HepG2 (cell line): ENCODE measurements at regions not wholly inside any gene's neighbourhood (a gene's known extent, or its start where the extent isn't known, plus 50 kb on each side); places are given as distances from the start of the nearest gene placed in this dataset.
"Not testable (repeated sequence)": the region's sequence is repeated elsewhere in the genome, so short reads cannot be mapped to it uniquely, and the experiment has no call there.

Experiments
- ATAC-seq: fragments of 200-7000 bp; cut with Tn5 transposase; 3 replicates; pipeline ENCODE4 v1.9.1; 2020; ENCODE audit warnings: mild to moderate bottlenecking, moderate library complexity
- BruUV-seq: library from RNA; stranded (reverse); fragments of 400-500 nt; replicated peaks from 2 replicates; lab custom pipeline; 2021; lab: Mats Ljungman, UMichigan
- CTCF ChIA-PET: fragments of 300-600 bp; formaldehyde crosslinking; extraction: SDS; loops from one replicate; lab custom pipeline; 2021; ENCODE audit warnings: low total read pairs, inconsistent platforms, low intra/inter-chr PET ratio; lab: Yijun Ruan, JAX
- POLR2A ChIA-PET: fragments of 350-600 bp; sonication (Branson Sonifier 250); formaldehyde crosslinking; loops from one replicate; lab custom pipeline; 2020; ENCODE audit warnings: antibody characterized with exemption, inconsistent platforms; lab: Yijun Ruan, JAX
- DNase-seq: peaks from one replicate; pipeline ENCODE4 v3.0.0-alpha.2; 2015; ENCODE audit warnings: low spot score
- FAIRE-seq: peaks from 3 replicates; lab custom pipeline; 2011; peaks lifted over from hg19 to GRCh38; lab: Jason Lieb, UNC
- H2AFZ ChIP-seq: one replicate; pipeline ENCODE4 v1.6.1; 2011; ENCODE audit warnings: low read length, inconsistent platforms
- H3K27ac ChIP-seq: fragments of 300-600 bp; 3 replicates; pipeline ENCODE4 v1.8.0; 2011; ENCODE audit warnings: mixed run types, mild to moderate bottlenecking, mixed read lengths, low read length, inconsistent platforms; ENCODE audit not compliant: insufficient read depth; ENCODE audit errors: extremely low read length
- H3K27me3 ChIP-seq, 2 experiments: fragments of 200-600 bp in 1 of 2; 2 replicates in 1 of 2; 3 replicates in 1 of 2; pipeline versions ENCODE4 v1.6.0 to v1.8.0; 2011; ENCODE audit warnings: low read length in 2 of 2, mild to moderate bottlenecking in 2 of 2, moderate library complexity in 2 of 2, inconsistent platforms in 1 of 2; ENCODE audit not compliant: insufficient read depth in 2 of 2, control insufficient read depth in 1 of 2
- H3K36me3 ChIP-seq, 2 experiments: fragments of 200-600 bp in 1 of 2; replicated peaks in 1 of 2; 2 replicates in 1 of 2; 3 replicates in 1 of 2; pipeline versions ENCODE4 v1.5.1 to v1.8.0; 2011; ENCODE audit warnings: low read length in 2 of 2, inconsistent platforms in 1 of 2; ENCODE audit not compliant: insufficient read depth in 2 of 2, control insufficient read depth in 1 of 2
- H3K4me1 ChIP-seq: 2 replicates; pipeline ENCODE4 v1.5.1; 2012; ENCODE audit warnings: low read length, inconsistent platforms; ENCODE audit not compliant: insufficient read depth
- H3K4me2 ChIP-seq: 2 replicates; pipeline ENCODE4 v1.6.0; 2011; ENCODE audit warnings: low read depth, low read length, inconsistent platforms
- H3K4me3 ChIP-seq, 3 experiments: fragments of 200-600 bp in 1 of 3; sonication (generic), shearing (Covaris generic) in 1 of 3; replicated peaks in 1 of 3; 2 replicates each; pipeline ENCODE4 v1.5.1; 2011 to 2016; ENCODE audit warnings: low read length in 3 of 3, inconsistent platforms in 2 of 3, low read depth in 2 of 3, mild to moderate bottlenecking in 2 of 3, control low read depth in 1 of 3, mixed read lengths in 1 of 3; ENCODE audit not compliant: insufficient read depth in 1 of 3
- H3K79me2 ChIP-seq: one replicate; pipeline ENCODE4 v1.6.1; 2011; ENCODE audit warnings: low read length, inconsistent platforms; ENCODE audit not compliant: insufficient read depth
- H3K9ac ChIP-seq: 2 replicates; pipeline ENCODE4 v1.6.0; 2011; ENCODE audit warnings: mild to moderate bottlenecking, low read depth, low read length, inconsistent platforms; ENCODE audit not compliant: insufficient read depth
- H3K9me3 ChIP-seq: 2 replicates; pipeline ENCODE4 v1.5.1; 2012; ENCODE audit warnings: mild to moderate bottlenecking, low read length
- H4K20me1 ChIP-seq: 2 replicates; pipeline ENCODE4 v1.6.0; 2011; ENCODE audit warnings: inconsistent platforms, mild to moderate bottlenecking, low read length, moderate library complexity; ENCODE audit not compliant: insufficient read depth
- CEBPB ChIP-seq: IDR thresholded peaks from 2 replicates; pipeline ENCODE4 v1.6.1; 2011; ENCODE audit warnings: low read depth, low read length, improper control_type of control experiment, borderline replicate concordance
- HCFC1 ChIP-seq: fragments of 150-350 bp; IDR thresholded peaks from 2 replicates; pipeline ENCODE4 v1.6.1; 2014; ENCODE audit warnings: low read depth, low read length
- MAZ ChIP-seq, 2 experiments: sonication (generic) in 1 of 2; formaldehyde crosslinking in 1 of 2; IDR thresholded peaks; 2 replicates each; pipeline versions ENCODE4 v1.5.0 to v1.6.1; 2012 to 2020; ENCODE audit warnings: low read depth in 2 of 2, mild to moderate bottlenecking in 2 of 2, borderline replicate concordance in 1 of 2, improper control_type of control experiment in 1 of 2, low read length in 1 of 2, missing genetic modification reagents in 1 of 2, moderate library complexity in 1 of 2
- ZNF142 ChIP-seq: sonication (generic); formaldehyde crosslinking; IDR thresholded peaks from 2 replicates; pipeline ENCODE4 v1.4.0; 2020; ENCODE audit warnings: missing genetic modification reagents
- WGBS: methylation state at CpG from one replicate; pipeline ENCODE4 v1.1.6; 2017; ENCODE audit warnings: low lambda C conversion rate; 5-methylcytosine and 5-hydroxymethylcytosine counted together
- in situ Hi-C: cut with HindIII; loops from 2 replicates; pipeline ENCODE4 v1.10.0; 2017; ENCODE audit warnings: low pct_unique_long_range_greater_than_20kb; ENCODE audit not compliant: extremely low pct_ligation_motif_present
- intact Hi-C: fragments of 100-400 bp; cut with micrococcal nuclease; formaldehyde crosslinking; loops from one replicate; pipeline ENCODE4 v1.10.0; 2022; ENCODE audit not compliant: unreplicated experiment

- TF ChIP-seq MAZ (IDR thresholded peaks at IDR 0.05; ENCODE audit: borderline replicate concordance, low read depth, low read length) (no peak), MAZ (CRISPR knock-in tag; IDR thresholded peaks at IDR 0.05; ENCODE audit: low read depth) (no peak), HCFC1 (no peak)
These were observed 763.7 kb upstream of the TMEM132C start (continued) for GRCh38 chr12:127503246-127503645.

- H3K9ac ChIP-seq, H3K27ac ChIP-seq, BruUV-seq, ATAC-seq, H3K4me1 ChIP-seq, H3K9me3 ChIP-seq, H3K27me3 ChIP-seq, FAIRE-seq, POLR2A ChIA-PET, CTCF ChIA-PET, H4K20me1 ChIP-seq, DNase-seq, H3K4me2 ChIP-seq, H3K4me3 ChIP-seq, intact Hi-C loops, in situ Hi-C loops, H3K36me3 ChIP-seq, H3K79me2 ChIP-seq, H2AFZ ChIP-seq: not testable (repeated sequence)
- WGBS: 15% methylated on average over 4 of the region's 4 CpGs
These were observed 763.0 kb upstream of the TMEM132C start for GRCh38 chr12:127503996-127504395.

- no peaks in the 10 kb centered on the region for H4K20me1 ChIP-seq
- peaks cover 6% of the 10 kb centered on the region for H3K9me3 ChIP-seq
- DNase-seq (no peak), FAIRE-seq (no peak), ATAC-seq (no peak)
- CTCF ChIA-PET: no interaction called here
- no peaks in the 10 kb centered on the region for H3K79me2 ChIP-seq
- H3K27me3 ChIP-seq: no peaks in the 10 kb centered on the region; a peak in 1 of 5 replicates
- 46% methylated on average over 5 of the region's 5 CpGs for WGBS
- no peak overlapping the region for H2AFZ ChIP-seq
- H3K4me3 ChIP-seq: no peak overlapping the region
- no peak overlapping the region for H3K4me2 ChIP-seq
- BruUV-seq: no TSS peak
- POLR2A ChIA-PET: no interaction called here
- H3K36me3 ChIP-seq: no peaks in the 10 kb centered on the region
- no peaks in the 10 kb centered on the region for H3K4me1 ChIP-seq
- in situ Hi-C loops (no loop called here), intact Hi-C loops (no loop called here)
- TF ChIP-seq CEBPB (peak; percentile 75), ZNF142 (CRISPR knock-in tag) (no peak)
- H3K9ac ChIP-seq: no peak overlapping the region
- no peak overlapping the region for H3K27ac ChIP-seq
These were observed 762.1 kb upstream of the TMEM132C start for GRCh38 chr12:127504874-127505273.
